Astrocyte of the spinal cord (primary cell): ENCODE measurements at regions not wholly inside any gene's neighbourhood (a gene's known extent, or its start where the extent isn't known, plus 50 kb on each side); places are given as distances from the start of the nearest gene placed in this dataset.
A peak's percentile ranks its signal among the peaks of the same experiment; 100 is the strongest.

Source experiments
- DNase-seq: peaks from one replicate; pipeline ENCODE4 v3.0.0; 2011; ENCODE audit warnings: low read depth, low spot score
- H3K4me3 ChIP-seq: 2 replicates; pipeline ENCODE4 v1.5.1; 2011; ENCODE audit warnings: low read depth, mild to moderate bottlenecking, low read length, moderate library complexity
- CTCF ChIP-seq: IDR thresholded peaks from 2 replicates; pipeline ENCODE4 v1.5.1; 2012; ENCODE audit warnings: low read depth, mild to moderate bottlenecking, low read length, inconsistent platforms
- in situ Hi-C: cut with HindIII; loops from 2 replicates; pipeline ENCODE4 v1.10.0; 2017; ENCODE audit warnings: low sequenced_read_pairs

GRCh38 chr4:136737066-136737465 is 795.2 kb downstream of the PCDH18 start:
- no peak overlapping the region for H3K4me3 ChIP-seq
- no peak for DNase-seq
- in situ Hi-C loops = no loop called here
- TF ChIP-seq CTCF = no peak

- DNase-seq = peak; percentile 21
- H3K4me3 ChIP-seq = no peak overlapping the region
- in situ Hi-C loops = no loop called here
- no peak for TF ChIP-seq CTCF
These were observed 801.3 kb downstream of the PCDH18 start for GRCh38 chr4:136731025-136731424.

- TF ChIP-seq CTCF = no peak
- peak; percentile 23 for DNase-seq
- H3K4me3 ChIP-seq = no peak overlapping the region
- in situ Hi-C loops = no loop called here
These were observed 806.8 kb downstream of the PCDH18 start for GRCh38 chr4:136725286-136726081.

GRCh38 chr4:136713140-136713539 is 819.2 kb downstream of the PCDH18 start:
- TF ChIP-seq CTCF = peak; percentile 8
- DNase-seq = peak; percentile 40
- in situ Hi-C loops = no loop called here
- no peak overlapping the region for H3K4me3 ChIP-seq

GRCh38 chr4:136709897-136710296 is 822.4 kb downstream of the PCDH18 start:
- in situ Hi-C loops = no loop called here
- no peak for DNase-seq
- no peak overlapping the region for H3K4me3 ChIP-seq
- TF ChIP-seq CTCF = no peak

GRCh38 chr4:136706942-136707341 is 825.4 kb downstream of the PCDH18 start:
- in situ Hi-C loops = no loop called here
- no peak for DNase-seq
- TF ChIP-seq CTCF = no peak
- H3K4me3 ChIP-seq = no peak overlapping the region

- H3K4me3 ChIP-seq = no peak overlapping the region
- no peak for DNase-seq
- TF ChIP-seq CTCF = no peak
- in situ Hi-C loops = no loop called here
These were observed 832.4 kb downstream of the PCDH18 start for GRCh38 chr4:136699905-136700304.
